Natural killer cell (primary cell): ENCODE measurements at regions not wholly inside any gene's neighbourhood (a gene's known extent, or its start where the extent isn't known, plus 50 kb on each side); places are given as distances from the start of the nearest gene placed in this dataset.

ENCODE experiments used
- ATAC-seq, 3 donors: fragments of 150-1000 bp in 2 of 3; fragments of 200-7000 bp in 1 of 3; cut with Tn5 transposase; 1 replicate in 1 of 3; 2 replicates in 2 of 3; pipeline ENCODE4 v1.10.0; 2021; ENCODE audit warnings: mild to moderate bottlenecking in 2 of 3, moderate library complexity in 2 of 3
- DNase-seq, 2 donors: peaks; one replicate each; pipeline versions ENCODE4 v3.0.0 to v3.0.0-alpha.2; 2013 to 2021; ENCODE audit warnings: mixed read lengths in 1 of 2
- H3K27ac ChIP-seq: one replicate; pipeline ENCODE4 v1.5.1; 2013; ENCODE audit warnings: mild to moderate bottlenecking, low read length
- H3K27me3 ChIP-seq: one replicate; pipeline ENCODE4 v1.6.1; 2013; ENCODE audit warnings: low read length; ENCODE audit not compliant: control insufficient read depth, insufficient read depth
- H3K36me3 ChIP-seq: one replicate; pipeline ENCODE4 v1.6.1; 2013; ENCODE audit warnings: low read length; ENCODE audit not compliant: control insufficient read depth, insufficient read depth
- H3K4me1 ChIP-seq: one replicate; pipeline ENCODE4 v1.6.1; 2013; ENCODE audit warnings: low read length; ENCODE audit not compliant: control insufficient read depth, insufficient read depth
- H3K4me3 ChIP-seq: one replicate; pipeline ENCODE4 v1.5.1; 2013; ENCODE audit warnings: low read length
- H3K9me3 ChIP-seq: one replicate; pipeline ENCODE4 v1.6.1; 2013; ENCODE audit warnings: low read length; ENCODE audit not compliant: control insufficient read depth, insufficient read depth
- H3K27ac Mint-ChIP-seq, 2 donors: one replicate each; pipeline ENCODE4 v1.8.0; 2022; ENCODE audit warnings: mild to moderate bottlenecking in 2 of 2, mixed read lengths in 2 of 2, moderate library complexity in 1 of 2
- H3K27me3 Mint-ChIP-seq, 2 donors: one replicate each; pipeline ENCODE4 v1.8.0; 2022; ENCODE audit warnings: low read depth in 2 of 2, mixed read lengths in 2 of 2
- H3K36me3 Mint-ChIP-seq: one replicate; pipeline ENCODE4 v1.8.0; 2022; ENCODE audit warnings: mixed read lengths
- H3K4me1 Mint-ChIP-seq, 2 donors: one replicate each; pipeline ENCODE4 v1.8.0; 2022; ENCODE audit warnings: mixed read lengths in 2 of 2
- H3K4me3 Mint-ChIP-seq: one replicate; pipeline ENCODE4 v1.8.0; 2022; ENCODE audit warnings: mild to moderate bottlenecking, moderate library complexity, mixed read lengths
- H3K9me3 Mint-ChIP-seq, 2 donors: one replicate each; pipeline ENCODE4 v1.8.0; 2022; ENCODE audit warnings: mixed read lengths in 2 of 2
- CTCF ChIP-seq: fragments of 200-600 bp; IDR thresholded peaks from one replicate; pipeline ENCODE4 v1.8.0; 2022; ENCODE audit warnings: antibody characterized with exemption
- WGBS: methylation state at CpG from one replicate; pipeline ENCODE4 v1.1.7; 2013; ENCODE audit warnings: missing lambda C conversion rate; ENCODE audit not compliant: insufficient coverage; 5-methylcytosine and 5-hydroxymethylcytosine counted together
- intact Hi-C: fragments of 100-400 bp; cut with micrococcal nuclease; formaldehyde crosslinking; loops from one replicate; pipeline ENCODE4 v1.14.2; 2022

- Histone ChIP-seq H3K27ac (no peak overlapping the region), H3K36me3 (no peaks in the 10 kb centered on the region), H3K27me3 (no peaks in the 10 kb centered on the region), H3K9me3 (peaks cover 5% of the 10 kb centered on the region), H3K4me3 (no peak overlapping the region), H3K4me1 (no peaks in the 10 kb centered on the region)
- intact Hi-C loops = no loop called here
- H3K4me1 Mint-ChIP-seq = no peaks in the 10 kb centered on the region
- H3K27ac Mint-ChIP-seq = no peak overlapping the region
- 100% methylated on average over 2 of the region's 2 CpGs for WGBS
- H3K36me3 Mint-ChIP-seq = no peaks in the 10 kb centered on the region
- peaks cover 6 to 11% of the 10 kb centered on the region in 2 donors for H3K27me3 Mint-ChIP-seq
- DNase-seq = no peak
- TF ChIP-seq CTCF = no peak
- no peak overlapping the region for H3K4me3 Mint-ChIP-seq
- ATAC-seq = no peak
- peaks cover 0 to 6% of the 10 kb centered on the region in 2 donors for H3K9me3 Mint-ChIP-seq
These were observed 272.1 kb upstream of the IL12B start for GRCh38 chr5:159602434-159602833.

- no peak for TF ChIP-seq CTCF
- no peak overlapping the region for H3K4me3 Mint-ChIP-seq
- peaks cover 5% of the 10 kb centered on the region for H3K9me3 ChIP-seq
- H3K4me1 Mint-ChIP-seq = no peaks in the 10 kb centered on the region
- DNase-seq (no peak), ATAC-seq (no peak)
- H3K36me3 Mint-ChIP-seq = no peaks in the 10 kb centered on the region
- no peak overlapping the region for H3K27ac ChIP-seq
- no peaks in the 10 kb centered on the region for H3K27me3 ChIP-seq
- H3K9me3 Mint-ChIP-seq = peaks cover 0 to 6% of the 10 kb centered on the region in 2 donors
- no peaks in the 10 kb centered on the region for H3K4me1 ChIP-seq
- 89% methylated on average over 3 of the region's 3 CpGs for WGBS
- no peak overlapping the region for H3K27ac Mint-ChIP-seq
- no peaks in the 10 kb centered on the region for H3K36me3 ChIP-seq
- no peak overlapping the region for H3K4me3 ChIP-seq
- intact Hi-C loops = no loop called here
- H3K27me3 Mint-ChIP-seq = peaks cover 0 to 18% of the 10 kb centered on the region in 2 donors
These were observed 275.3 kb upstream of the IL12B start for GRCh38 chr5:159605585-159605984.

- Histone ChIP-seq H3K4me3 (no peak overlapping the region), H3K27ac (no peak overlapping the region), H3K4me1 (no peaks in the 10 kb centered on the region), H3K27me3 (no peaks in the 10 kb centered on the region), H3K36me3 (no peaks in the 10 kb centered on the region), H3K9me3 (no peaks in the 10 kb centered on the region)
- no peak for TF ChIP-seq CTCF
- H3K4me1 Mint-ChIP-seq = no peaks in the 10 kb centered on the region
- H3K36me3 Mint-ChIP-seq = no peaks in the 10 kb centered on the region
- WGBS = 95% methylated on average over 3 of the region's 4 CpGs
- no peaks in the 10 kb centered on the region for H3K9me3 Mint-ChIP-seq
- DNase-seq = no peak
- ATAC-seq = no peak
- intact Hi-C loops = no loop called here
- H3K27ac Mint-ChIP-seq = no peak overlapping the region
- H3K4me3 Mint-ChIP-seq = no peak overlapping the region
- peaks cover 2 to 29% of the 10 kb centered on the region in 2 donors for H3K27me3 Mint-ChIP-seq
These were observed 279.1 kb upstream of the IL12B start for GRCh38 chr5:159609359-159609758.

GRCh38 chr5:159610966-159611579 lies 280.8 kb upstream of the IL12B start:
- Mint-ChIP-seq H3K27me3 (peaks cover 5 to 29% of the 10 kb centered on the region in 2 donors), H3K9me3 (no peaks in the 10 kb centered on the region), H3K36me3 (no peaks in the 10 kb centered on the region), H3K27ac (no peak overlapping the region), H3K4me1 (no peaks in the 10 kb centered on the region), H3K4me3 (no peak overlapping the region)
- no peak for ATAC-seq
- TF ChIP-seq CTCF = no peak
- Histone ChIP-seq H3K4me3 (no peak overlapping the region), H3K27ac (no peak overlapping the region), H3K36me3 (no peaks in the 10 kb centered on the region), H3K4me1 (no peaks in the 10 kb centered on the region), H3K27me3 (no peaks in the 10 kb centered on the region), H3K9me3 (no peaks in the 10 kb centered on the region)
- DNase-seq = no peak
- intact Hi-C loops = no loop called here
- WGBS = 100% methylated on average over 2 of the region's 2 CpGs
